PFSK-1 (cell line): ENCODE measurements at regions not wholly inside any gene's neighbourhood (a gene's known extent, or its start where the extent isn't known, plus 50 kb on each side); places are given as distances from the start of the nearest gene placed in this dataset.

Experiments used
- FOXP2 ChIP-seq: optimal IDR thresholded peaks from 2 replicates; pipeline ENCODE3; 2011; ENCODE audit warnings: borderline replicate concordance, control low read depth, inconsistent platforms; ENCODE audit not compliant: insufficient read depth; ENCODE audit errors: extremely low read length, extremely low read depth
- POLR2AphosphoS5 ChIP-seq: IDR thresholded peaks from 2 replicates; pipeline ENCODE4 v1.6.1; 2012; ENCODE audit warnings: low read depth, mild to moderate bottlenecking, control low read depth, low read length, moderate library complexity
- SIN3A ChIP-seq: IDR thresholded peaks from 2 replicates; pipeline ENCODE4 v1.6.1; 2012; ENCODE audit warnings: mild to moderate bottlenecking, low read length, moderate library complexity, borderline replicate concordance; ENCODE audit not compliant: insufficient read depth
- TAF1 ChIP-seq: IDR thresholded peaks from 2 replicates; pipeline ENCODE4 v1.6.1; 2012; ENCODE audit warnings: low read length, control low read depth, borderline replicate concordance; ENCODE audit not compliant: insufficient read depth
- TF ChIP-seq, protein P1 (sequence below), 2 experiments: IDR thresholded peaks; 2 replicates each; pipeline versions ENCODE4 v1.6.1 to v1.8.0; 2011 to 2012; ENCODE audit warnings: low read depth in 2 of 2, low read length in 2 of 2, control low read depth in 1 of 2, inconsistent platforms in 1 of 2, mild to moderate bottlenecking in 1 of 2, moderate library complexity in 1 of 2; ENCODE audit not compliant: insufficient read depth in 1 of 2

DNA sequence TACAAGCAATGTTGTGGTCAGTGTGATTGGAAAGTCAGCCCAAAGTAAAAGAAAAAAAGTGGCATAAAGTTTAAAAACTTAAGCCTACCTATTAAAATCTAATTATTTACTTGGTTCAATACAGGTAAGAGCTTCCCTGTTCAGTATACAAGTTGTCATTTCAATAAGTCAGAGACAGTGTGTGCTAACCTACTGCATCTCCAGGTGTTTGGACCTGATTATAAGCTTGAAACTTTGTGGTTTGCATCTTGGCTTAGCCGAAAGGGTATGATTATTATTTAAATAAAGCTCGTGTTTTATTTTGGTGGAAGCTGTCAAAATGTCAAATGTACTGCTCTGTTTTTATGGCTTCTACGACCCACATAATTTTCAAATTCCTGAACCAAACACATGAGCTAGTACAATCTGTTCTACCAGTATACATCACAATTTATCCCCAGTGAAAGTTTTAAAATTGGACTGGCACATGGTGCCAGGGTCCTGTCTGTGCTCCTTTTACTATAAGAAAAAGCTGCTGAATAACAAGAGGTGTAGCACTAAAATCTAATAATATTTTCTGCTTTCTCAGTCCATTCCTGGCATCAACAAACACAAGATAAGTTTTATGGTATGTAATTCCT is 103.9 kb upstream of the ANO3 start:
- TF ChIP-seq SIN3A: no peak
- TF ChIP-seq, protein P1, sequence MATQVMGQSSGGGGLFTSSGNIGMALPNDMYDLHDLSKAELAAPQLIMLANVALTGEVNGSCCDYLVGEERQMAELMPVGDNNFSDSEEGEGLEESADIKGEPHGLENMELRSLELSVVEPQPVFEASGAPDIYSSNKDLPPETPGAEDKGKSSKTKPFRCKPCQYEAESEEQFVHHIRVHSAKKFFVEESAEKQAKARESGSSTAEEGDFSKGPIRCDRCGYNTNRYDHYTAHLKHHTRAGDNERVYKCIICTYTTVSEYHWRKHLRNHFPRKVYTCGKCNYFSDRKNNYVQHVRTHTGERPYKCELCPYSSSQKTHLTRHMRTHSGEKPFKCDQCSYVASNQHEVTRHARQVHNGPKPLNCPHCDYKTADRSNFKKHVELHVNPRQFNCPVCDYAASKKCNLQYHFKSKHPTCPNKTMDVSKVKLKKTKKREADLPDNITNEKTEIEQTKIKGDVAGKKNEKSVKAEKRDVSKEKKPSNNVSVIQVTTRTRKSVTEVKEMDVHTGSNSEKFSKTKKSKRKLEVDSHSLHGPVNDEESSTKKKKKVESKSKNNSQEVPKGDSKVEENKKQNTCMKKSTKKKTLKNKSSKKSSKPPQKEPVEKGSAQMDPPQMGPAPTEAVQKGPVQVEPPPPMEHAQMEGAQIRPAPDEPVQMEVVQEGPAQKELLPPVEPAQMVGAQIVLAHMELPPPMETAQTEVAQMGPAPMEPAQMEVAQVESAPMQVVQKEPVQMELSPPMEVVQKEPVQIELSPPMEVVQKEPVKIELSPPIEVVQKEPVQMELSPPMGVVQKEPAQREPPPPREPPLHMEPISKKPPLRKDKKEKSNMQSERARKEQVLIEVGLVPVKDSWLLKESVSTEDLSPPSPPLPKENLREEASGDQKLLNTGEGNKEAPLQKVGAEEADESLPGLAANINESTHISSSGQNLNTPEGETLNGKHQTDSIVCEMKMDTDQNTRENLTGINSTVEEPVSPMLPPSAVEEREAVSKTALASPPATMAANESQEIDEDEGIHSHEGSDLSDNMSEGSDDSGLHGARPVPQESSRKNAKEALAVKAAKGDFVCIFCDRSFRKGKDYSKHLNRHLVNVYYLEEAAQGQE (IDR thresholded peaks at IDR 0.05; ENCODE audit: insufficient read depth in 1 of 2, low read depth in 2 of 2, low read length in 2 of 2): no peak
- no peak for TF ChIP-seq POLR2AphosphoS5
- TF ChIP-seq FOXP2: no peak
- no peak for TF ChIP-seq TAF1

- TF ChIP-seq POLR2AphosphoS5 (no peak), TAF1 (no peak)
- TF ChIP-seq, protein P1 (IDR thresholded peaks at IDR 0.05; ENCODE audit: insufficient read depth in 1 of 2, low read depth in 2 of 2, low read length in 2 of 2): no peak
These were observed 103.2 kb upstream of the ANO3 start for GRCh38 chr11:26228778-26229177.

DNA sequence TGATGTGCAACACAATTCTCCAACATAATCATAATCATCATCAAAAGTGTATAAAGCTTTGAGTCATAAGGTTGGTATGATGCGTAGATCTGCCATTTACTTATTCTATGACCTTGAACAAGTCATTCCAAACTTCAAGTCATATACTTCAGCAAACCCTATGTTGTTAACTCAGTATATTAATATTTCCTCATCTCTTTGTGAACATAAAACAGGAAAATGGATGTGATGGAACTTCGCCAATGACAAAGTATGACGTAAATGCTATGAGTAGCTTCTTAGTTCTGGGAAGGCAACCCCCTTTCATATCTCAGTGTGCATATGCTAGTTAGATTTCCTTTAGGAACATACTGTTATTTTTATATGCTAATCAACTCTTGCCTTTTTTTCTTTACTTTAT is 102.7 kb upstream of the ANO3 start:
- TF ChIP-seq POLR2AphosphoS5: no peak
- TF ChIP-seq TAF1: no peak
- TF ChIP-seq, protein P1 (IDR thresholded peaks at IDR 0.05; ENCODE audit: insufficient read depth in 1 of 2, low read depth in 2 of 2, low read length in 2 of 2): no peak
- TF ChIP-seq FOXP2: no peak
- TF ChIP-seq SIN3A: no peak

DNA sequence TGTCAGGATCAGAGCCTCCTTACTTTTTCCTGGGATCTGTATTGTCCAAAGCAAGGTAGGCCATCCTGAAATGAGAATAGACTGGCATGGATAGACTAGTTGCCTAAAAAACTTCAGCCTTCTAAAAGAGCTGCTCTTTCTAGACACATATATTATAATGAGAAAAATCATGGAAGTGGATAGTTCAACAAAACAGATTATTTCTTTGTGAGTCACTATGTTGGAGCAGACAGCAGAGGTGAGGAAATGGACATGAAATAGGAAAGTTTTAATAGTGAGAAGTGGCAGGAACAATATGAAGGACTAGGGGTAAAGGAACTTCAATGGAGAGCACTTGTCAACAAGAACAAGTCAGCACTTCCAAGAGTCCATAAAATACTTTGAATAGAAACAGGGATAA is 101.9 kb upstream of the ANO3 start:
- TF ChIP-seq, protein P1 (IDR thresholded peaks at IDR 0.05; ENCODE audit: insufficient read depth in 1 of 2, low read depth in 2 of 2, low read length in 2 of 2): no peak
- TF ChIP-seq SIN3A: no peak
- TF ChIP-seq TAF1: no peak
- no peak for TF ChIP-seq POLR2AphosphoS5
- TF ChIP-seq FOXP2: no peak

DNA sequence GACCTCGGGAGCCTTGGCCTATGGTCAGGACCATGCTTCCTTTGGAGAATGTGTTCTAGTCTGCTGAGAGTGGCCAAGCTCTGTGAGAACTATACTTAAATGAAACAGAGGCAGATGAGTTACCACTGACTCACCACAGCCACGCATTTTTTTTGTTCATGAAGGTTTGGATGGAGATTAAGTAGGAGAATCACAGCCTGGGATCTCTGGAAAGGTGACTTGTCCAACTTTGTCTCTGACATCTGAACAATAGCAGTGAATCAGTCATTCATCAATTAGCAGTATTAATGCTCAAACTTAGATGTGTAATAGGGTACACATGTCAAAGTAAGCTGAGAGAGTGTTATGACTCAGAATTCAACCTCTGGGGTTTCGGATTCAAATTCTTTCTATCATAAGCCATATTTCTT is 100.7 kb upstream of the ANO3 start:
- TF ChIP-seq SIN3A (no peak), FOXP2 (no peak), POLR2AphosphoS5 (no peak), TAF1 (no peak)
- TF ChIP-seq, protein P1 (IDR thresholded peaks at IDR 0.05; ENCODE audit: insufficient read depth in 1 of 2, low read depth in 2 of 2, low read length in 2 of 2): no peak
